PC-3 (cell line): ENCODE measurements at regions not wholly inside any gene's neighbourhood (a gene's known extent, or its start where the extent isn't known, plus 50 kb on each side); places are given as distances from the start of the nearest gene placed in this dataset.

Experiments
- ATAC-seq: fragments of 200-7000 bp; cut with Tn5 transposase; 2 replicates; pipeline ENCODE4 v1.9.1; 2020; ENCODE audit warnings: mild to moderate bottlenecking, moderate library complexity
- BruUV-seq: library from RNA; stranded (reverse); fragments of 400-500 nt; replicated peaks from 2 replicates; lab custom pipeline; 2021; lab: Mats Ljungman, UMichigan
- CTCF ChIA-PET: fragments of 300-600 bp; sonication (Branson Sonifier 250); formaldehyde crosslinking; loops from one replicate; lab custom pipeline; 2022; ENCODE audit warnings: antibody characterized with exemption; lab: Charles Lee
- POLR2A ChIA-PET: fragments of 300-600 bp; sonication (Branson Sonifier 250); formaldehyde crosslinking; loops from one replicate; lab custom pipeline; 2022; ENCODE audit warnings: antibody characterized with exemption; ENCODE audit not compliant: unreplicated experiment; lab: Charles Lee
- DNase-seq: peaks from one replicate; pipeline ENCODE4 v3.0.0-alpha.2; 2015
- H2AFZ ChIP-seq: fragments of 300-600 bp; sonication (generic); 2 replicates; pipeline ENCODE4 v1.6.0; 2016; ENCODE audit warnings: antibody characterized with exemption, low read length
- H3F3A ChIP-seq: fragments of 300-600 bp; sonication (generic); one replicate; pipeline ENCODE4 v1.6.0; 2017; ENCODE audit warnings: antibody characterized with exemption, low read length, control low read depth, mild to moderate bottlenecking; ENCODE audit not compliant: unreplicated experiment
- H3K27ac ChIP-seq: fragments of 300-600 bp; sonication (generic); 2 replicates; pipeline ENCODE4 v1.5.1; 2016; ENCODE audit warnings: mild to moderate bottlenecking, low read length
- H3K27me3 ChIP-seq: fragments of 300-600 bp; sonication (generic); 2 replicates; pipeline ENCODE4 v1.6.1; 2016; ENCODE audit warnings: low read length, mixed read lengths
- H3K36me3 ChIP-seq: fragments of 300-600 bp; sonication (generic); 2 replicates; pipeline ENCODE4 v1.6.1; 2016; ENCODE audit warnings: low read depth, mixed run types, low read length, mixed read lengths
- H3K4me1 ChIP-seq: fragments of 300-600 bp; sonication (generic); 2 replicates; pipeline ENCODE4 v1.5.1; 2016; ENCODE audit warnings: low read length; ENCODE audit not compliant: insufficient read depth
- H3K4me2 ChIP-seq: fragments of 300-600 bp; sonication (generic); 2 replicates; pipeline ENCODE4 v1.6.0; 2016; ENCODE audit warnings: low read length
- H3K4me3 ChIP-seq: fragments of 300-600 bp; sonication (generic); 2 replicates; pipeline ENCODE4 v1.5.1; 2016; ENCODE audit warnings: mild to moderate bottlenecking, low read length, mixed read lengths
- H3K79me2 ChIP-seq: fragments of 300-600 bp; sonication (generic); 2 replicates; pipeline ENCODE4 v1.6.1; 2017; ENCODE audit warnings: low read length, mixed read lengths
- H3K9ac ChIP-seq: fragments of 300-600 bp; sonication (generic); 2 replicates; pipeline ENCODE4 v1.6.0; 2016; ENCODE audit warnings: mild to moderate bottlenecking, low read length
- H3K9me2 ChIP-seq: fragments of 300-600 bp; sonication (generic); replicated peaks from 2 replicates; pipeline ENCODE4 v1.6.1; 2016; ENCODE audit warnings: mixed run types, low read length, mixed read lengths
- H3K9me3 ChIP-seq: fragments of 300-600 bp; sonication (generic); 2 replicates; pipeline ENCODE4 v1.6.1; 2016; ENCODE audit warnings: low read length, mixed read lengths
- H4K20me1 ChIP-seq: fragments of 300-600 bp; sonication (generic); 2 replicates; pipeline ENCODE4 v1.6.1; 2016; ENCODE audit warnings: low read length, mixed read lengths
- EZH2 ChIP-seq: fragments of 300-600 bp; sonication (generic); IDR thresholded peaks from one replicate; pipeline ENCODE4 v1.6.1; 2017; ENCODE audit warnings: antibody characterized with exemption, mild to moderate bottlenecking, low read length; ENCODE audit not compliant: unreplicated experiment
- EZH2phosphoT487 ChIP-seq: fragments of 300-600 bp; sonication (generic); IDR thresholded peaks from 2 replicates; pipeline ENCODE4 v1.6.1; 2018; ENCODE audit warnings: mild to moderate bottlenecking, antibody characterized with exemption, low read length, borderline replicate concordance
- intact Hi-C: fragments of 100-400 bp; cut with micrococcal nuclease; formaldehyde crosslinking; loops from 2 replicates; pipeline ENCODE4 v1.9.0; 2023
- TF ChIP-seq, protein P1 (sequence below): fragments of 300-600 bp; sonication (generic); conservative IDR thresholded peaks from 2 replicates; pipeline ENCODE4 v1.5.1; 2017; ENCODE audit warnings: antibody characterized with exemption, low read depth, mild to moderate bottlenecking, low read length

DNA sequence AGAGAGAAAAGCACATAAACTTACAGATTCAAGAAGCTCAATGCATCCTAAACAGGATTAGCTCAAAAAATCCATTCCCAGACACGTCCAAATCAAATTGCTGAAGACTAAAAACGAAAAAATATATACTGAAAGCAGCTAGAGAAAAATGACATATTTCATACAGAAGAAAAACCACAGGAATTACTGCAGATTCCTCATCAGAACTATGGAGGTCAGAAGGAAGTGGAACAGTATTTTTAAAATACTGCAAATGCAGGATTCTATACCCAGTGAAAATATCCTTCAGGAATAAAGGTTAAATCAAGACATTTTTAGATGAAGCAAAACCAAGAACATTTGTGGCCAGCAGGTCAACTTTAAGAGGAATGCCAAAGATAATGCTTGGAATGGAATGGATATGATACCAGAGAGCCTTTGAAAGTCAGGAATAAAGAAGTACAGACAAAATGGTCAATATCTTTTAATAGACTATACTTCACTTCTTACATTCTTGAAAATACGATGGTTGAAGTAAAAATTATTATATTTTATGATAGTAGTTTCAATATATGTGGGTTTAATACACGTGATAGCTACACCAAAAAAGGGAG is 352.9 kb downstream of the CTTN start:
- Histone ChIP-seq H3K4me2 (no peak overlapping the region), H4K20me1 (no peaks in the 10 kb centered on the region), H3K9me2 (no peaks in the 10 kb centered on the region), H3K9me3 (peaks cover 16% of the 10 kb centered on the region), H3K27ac (no peak overlapping the region), H3K4me1 (peaks cover 4% of the 10 kb centered on the region; the same call in 1 of the 2 replicates), H2AFZ (no peak overlapping the region), H3K9ac (no peak overlapping the region), H3K36me3 (peaks cover 9% of the 10 kb centered on the region; the same call in 1 of the 2 replicates), H3K79me2 (no peaks in the 10 kb centered on the region), H3K4me3 (no peak overlapping the region), H3K27me3 (no peaks in the 10 kb centered on the region), H3F3A (no peaks in the 10 kb centered on the region)
- ATAC-seq (no peak), DNase-seq (no peak)
- TF ChIP-seq EZH2: no peak
- no peak for TF ChIP-seq EZH2phosphoT487
- TF ChIP-seq, protein P1, sequence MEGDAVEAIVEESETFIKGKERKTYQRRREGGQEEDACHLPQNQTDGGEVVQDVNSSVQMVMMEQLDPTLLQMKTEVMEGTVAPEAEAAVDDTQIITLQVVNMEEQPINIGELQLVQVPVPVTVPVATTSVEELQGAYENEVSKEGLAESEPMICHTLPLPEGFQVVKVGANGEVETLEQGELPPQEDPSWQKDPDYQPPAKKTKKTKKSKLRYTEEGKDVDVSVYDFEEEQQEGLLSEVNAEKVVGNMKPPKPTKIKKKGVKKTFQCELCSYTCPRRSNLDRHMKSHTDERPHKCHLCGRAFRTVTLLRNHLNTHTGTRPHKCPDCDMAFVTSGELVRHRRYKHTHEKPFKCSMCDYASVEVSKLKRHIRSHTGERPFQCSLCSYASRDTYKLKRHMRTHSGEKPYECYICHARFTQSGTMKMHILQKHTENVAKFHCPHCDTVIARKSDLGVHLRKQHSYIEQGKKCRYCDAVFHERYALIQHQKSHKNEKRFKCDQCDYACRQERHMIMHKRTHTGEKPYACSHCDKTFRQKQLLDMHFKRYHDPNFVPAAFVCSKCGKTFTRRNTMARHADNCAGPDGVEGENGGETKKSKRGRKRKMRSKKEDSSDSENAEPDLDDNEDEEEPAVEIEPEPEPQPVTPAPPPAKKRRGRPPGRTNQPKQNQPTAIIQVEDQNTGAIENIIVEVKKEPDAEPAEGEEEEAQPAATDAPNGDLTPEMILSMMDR: no peak
- no TSS peak for BruUV-seq
- intact Hi-C loops: no loop called here
- ChIA-PET CTCF (no interaction called here), POLR2A (no interaction called here)

GRCh38 chr11:70755410-70756158 is 357.3 kb downstream of the CTTN start:
- peak; percentile 99 for ATAC-seq

More at GRCh38 chr11:70755410-70756158, 357.3 kb downstream of the CTTN start:
- Histone ChIP-seq H3K9ac (no peak overlapping the region), H3K36me3 (0 out of 2 replicates have a peak, but pooled peaks cover 5% of the 10 kb centered on the region), H3K9me2 (no peaks in the 10 kb centered on the region), H4K20me1 (no peaks in the 10 kb centered on the region), H3F3A (no peaks in the 10 kb centered on the region), H3K4me2 (peak overlapping the region; percentile 64), H3K4me1 (peaks cover 12% of the 10 kb centered on the region; the same call in 1 of the 2 replicates), H3K27me3 (no peaks in the 10 kb centered on the region), H3K79me2 (no peaks in the 10 kb centered on the region), H3K9me3 (peaks cover 11% of the 10 kb centered on the region), H3K4me3 (no peak overlapping the region), H3K27ac (no peak overlapping the region), H2AFZ (no peak overlapping the region)
- intact Hi-C loops: loop anchor here (1.0 kb wide), 2 partner anchors 288 to 313 kb away; no protein-coding TSS in a partner anchor
- CTCF ChIA-PET: no interaction called here
- peak; percentile 85 for DNase-seq
- no TSS peak for BruUV-seq
- POLR2A ChIA-PET: no interaction called here
- TF ChIP-seq EZH2 (no peak), EZH2phosphoT487 (no peak)
- TF ChIP-seq, protein P1: peak; percentile 91
